OCI-LY7 (cell line): ENCODE measurements at regions not wholly inside any gene's neighbourhood (a gene's known extent, or its start where the extent isn't known, plus 50 kb on each side); places are given as distances from the start of the nearest gene placed in this dataset.

Experiments used
- CTCF ChIP-seq: fragments of 200-600 bp; sonication (generic); conservative IDR thresholded peaks from 2 replicates; pipeline ENCODE4 v1.5.1; 2014; ENCODE audit warnings: mild to moderate bottlenecking, antibody characterized with exemption, low read length, moderate library complexity, mixed read lengths
- EZH2phosphoT487 ChIP-seq: fragments of 200-600 bp; sonication (generic); IDR thresholded peaks from 2 replicates; pipeline ENCODE4 v1.6.1; 2018; ENCODE audit warnings: low read depth, borderline replicate concordance, mild to moderate bottlenecking, mixed run types, antibody characterized with exemption, low read length, moderate library complexity, mixed read lengths

- TF ChIP-seq CTCF (no peak), EZH2phosphoT487 (no peak)
Observed at GRCh38 chr6:72497186-72497585, 124.7 kb upstream of the KCNQ5 start.
